Smooth muscle cell of the brain vasculature (primary cell): ENCODE measurements at regions not wholly inside any gene's neighbourhood (a gene's known extent, or its start where the extent isn't known, plus 50 kb on each side); places are given as distances from the start of the nearest gene placed in this dataset.

Experiments
- DNase-seq: peaks from one replicate; pipeline ENCODE4 v3.0.0-alpha.2; 2012; ENCODE audit warnings: low read depth, low spot score

- no peak for DNase-seq
These were observed 64.2 kb upstream of the NEDD9 start for GRCh38 chr6:11296449-11297375.

- DNase-seq: no peak
These were observed 63.5 kb upstream of the NEDD9 start for GRCh38 chr6:11295969-11296368.

- no peak for DNase-seq
These were observed 61.8 kb upstream of the NEDD9 start for GRCh38 chr6:11294228-11294627.

GRCh38 chr6:11292594-11293236, 60.2 kb upstream of the NEDD9 start:
- no peak for DNase-seq

GRCh38 chr6:11292091-11292490, 59.6 kb upstream of the NEDD9 start:
- DNase-seq: no peak

GRCh38 chr6:11291582-11291981, 59.1 kb upstream of the NEDD9 start:
- no peak for DNase-seq

GRCh38 chr6:11290027-11290426, 57.6 kb upstream of the NEDD9 start:
- DNase-seq: no peak

GRCh38 chr6:11288065-11288464, 55.6 kb upstream of the NEDD9 start:
- DNase-seq: no peak

- no peak for DNase-seq
These were observed 52.5 kb upstream of the NEDD9 start for GRCh38 chr6:11284996-11285395.

GRCh38 chr6:11283629-11284028, 51.2 kb upstream of the NEDD9 start:
- DNase-seq: no peak

- no peak for DNase-seq
These were observed 50.4 kb upstream of the NEDD9 start for GRCh38 chr6:11282875-11283274.
